ENCODE measurements at regions not wholly inside any gene's neighbourhood (a gene's known extent, or its start where the extent isn't known, plus 50 kb on each side); places are given as distances from the start of the nearest gene placed in this dataset.

GRCh38 chr18:56062931-56063330, 474.9 kb upstream of the TCF4 start:
- H3K4me3 ChIP-seq, result no peak overlapping the region
- WGBS, 2 donors, result 70 to 71% methylated on average over 2 of the region's 2 CpGs
- intact Hi-C loops (cut with DNase I; ENCODE audit: low total_unique reads), result no loop called here
- no peak for DNase-seq
- no peaks in the 10 kb centered on the region for H3K36me3 ChIP-seq (ENCODE audit: low read depth, missing control alignments)
- H3K4me1 ChIP-seq, result no peaks in the 10 kb centered on the region
- H3K27me3 ChIP-seq, result no peaks in the 10 kb centered on the region
- H3K9me3 ChIP-seq, result no peaks in the 10 kb centered on the region
- no peak for TF ChIP-seq CTCF (IDR thresholded peaks at IDR 0.05)
- no peak for TF ChIP-seq POLR2A (IDR thresholded peaks at IDR 0.05)
- H3K27ac ChIP-seq, result no peak overlapping the region

GRCh38 chr18:56060967-56061541, 473.1 kb upstream of the TCF4 start:
- H3K36me3 ChIP-seq (ENCODE audit: low read depth, missing control alignments), result no peaks in the 10 kb centered on the region
- no peak for TF ChIP-seq POLR2A (IDR thresholded peaks at IDR 0.05)
- TF ChIP-seq CTCF (IDR thresholded peaks at IDR 0.05), result no peak
- intact Hi-C loops (cut with DNase I; ENCODE audit: low total_unique reads), result no loop called here
- H3K9me3 ChIP-seq, result no peaks in the 10 kb centered on the region
- WGBS, 2 donors, result 87 to 89% methylated on average over 2 of the region's 2 CpGs
- H3K27me3 ChIP-seq, result no peaks in the 10 kb centered on the region
- H3K4me3 ChIP-seq, result no peak overlapping the region
- H3K4me1 ChIP-seq, result no peaks in the 10 kb centered on the region
- DNase-seq, result no peak
- no peak overlapping the region for H3K27ac ChIP-seq

GRCh38 chr18:56052202-56052601, 464.2 kb upstream of the TCF4 start:
- DNase-seq, result no peak
- no peak overlapping the region for H3K4me3 ChIP-seq
- intact Hi-C loops (cut with DNase I; ENCODE audit: low total_unique reads), result no loop called here
- TF ChIP-seq CTCF (IDR thresholded peaks at IDR 0.05), result no peak
- TF ChIP-seq POLR2A (IDR thresholded peaks at IDR 0.05), result no peak
- WGBS, 2 donors, result 88 to 91% methylated on average over 1 of the region's 1 CpG
- H3K4me1 ChIP-seq, result no peaks in the 10 kb centered on the region
- no peaks in the 10 kb centered on the region for H3K27me3 ChIP-seq
- no peaks in the 10 kb centered on the region for H3K9me3 ChIP-seq
- H3K36me3 ChIP-seq (ENCODE audit: low read depth, missing control alignments), result no peaks in the 10 kb centered on the region
- H3K27ac ChIP-seq, result no peak overlapping the region

GRCh38 chr18:56044239-56044638, 456.2 kb upstream of the TCF4 start:
- no peaks in the 10 kb centered on the region for H3K9me3 ChIP-seq
- no peaks in the 10 kb centered on the region for H3K4me1 ChIP-seq
- H3K36me3 ChIP-seq (ENCODE audit: low read depth, missing control alignments), result no peaks in the 10 kb centered on the region
- WGBS, 2 donors, result 92 to 95% methylated on average over 1 of the region's 1 CpG
- intact Hi-C loops (cut with DNase I; ENCODE audit: low total_unique reads), result no loop called here
- H3K4me3 ChIP-seq, result no peak overlapping the region
- no peaks in the 10 kb centered on the region for H3K27me3 ChIP-seq
- no peak for DNase-seq
- H3K27ac ChIP-seq, result peak overlapping the region in 1 of 2 donors; percentile 5
- no peak for TF ChIP-seq CTCF (IDR thresholded peaks at IDR 0.05)
- no peak for TF ChIP-seq POLR2A (IDR thresholded peaks at IDR 0.05)

GRCh38 chr18:56043641-56044061, 455.7 kb upstream of the TCF4 start:
- H3K36me3 ChIP-seq (ENCODE audit: low read depth, missing control alignments), result no peaks in the 10 kb centered on the region
- WGBS, 2 donors, result 41 to 66% methylated on average over 3 to 4 of the region's 4 CpGs
- no peaks in the 10 kb centered on the region for H3K9me3 ChIP-seq
- no peaks in the 10 kb centered on the region for H3K4me1 ChIP-seq
- H3K4me3 ChIP-seq, result no peak overlapping the region
- DNase-seq, result peak; percentile 87
- TF ChIP-seq CTCF (IDR thresholded peaks at IDR 0.05) (no peak), POLR2A (IDR thresholded peaks at IDR 0.05) (no peak)
- no peaks in the 10 kb centered on the region for H3K27me3 ChIP-seq
- peak overlapping the region in 1 of 2 donors; percentile 5 for H3K27ac ChIP-seq
- intact Hi-C loops (cut with DNase I; ENCODE audit: low total_unique reads), result no loop called here
